Endothelial cell of umbilical vein (primary cell): ENCODE measurements at regions not wholly inside any gene's neighbourhood (a gene's known extent, or its start where the extent isn't known, plus 50 kb on each side); places are given as distances from the start of the nearest gene placed in this dataset.

ENCODE experiments used
- BruUV-seq: library from RNA; stranded (reverse); fragments of 400-500 nt; replicated peaks from 2 replicates; lab custom pipeline; 2021; lab: Mats Ljungman, UMichigan
- CTCF ChIA-PET: fragments of 300-600, 350-600 bp; sonication (Branson Sonifier 250); formaldehyde crosslinking; loops from one replicate; lab custom pipeline; 2021; ENCODE audit warnings: antibody characterized with exemption, inconsistent platforms; lab: Charles Lee
- POLR2A ChIA-PET: fragments of 300-600, 350-600 bp; sonication (Branson Sonifier 250); formaldehyde crosslinking; loops from one replicate; lab custom pipeline; 2021; ENCODE audit warnings: antibody characterized with exemption, inconsistent platforms; lab: Charles Lee
- DNase-seq: peaks from one replicate; pipeline ENCODE4 v3.0.0-alpha.2; 2011; ENCODE audit warnings: low read depth, low spot score
- FAIRE-seq: peaks from 2 replicates; lab custom pipeline; 2011; peaks lifted over from hg19 to GRCh38; lab: Jason Lieb, UNC
- H2AFZ ChIP-seq: 2 replicates; pipeline ENCODE4 v1.6.0; 2012; ENCODE audit warnings: low read depth, low read length, control low read depth, inconsistent platforms
- H3K27ac ChIP-seq: 2 replicates; pipeline ENCODE4 v1.5.1; 2011; ENCODE audit warnings: low read depth, mild to moderate bottlenecking, control low read depth, low read length, moderate library complexity; ENCODE audit not compliant: insufficient read depth
- H3K27me3 ChIP-seq, 2 experiments: 2 replicates each; pipeline versions ENCODE4 v1.6.0 to v1.6.1; 2011; ENCODE audit warnings: low read length in 2 of 2, mixed read lengths in 1 of 2; ENCODE audit not compliant: control insufficient read depth in 2 of 2, insufficient read depth in 2 of 2
- H3K36me3 ChIP-seq, 2 experiments: 2 replicates in 1 of 2; 3 replicates in 1 of 2; pipeline ENCODE4 v1.5.1; 2011; ENCODE audit warnings: low read length in 2 of 2, mild to moderate bottlenecking in 1 of 2, moderate library complexity in 1 of 2; ENCODE audit not compliant: control insufficient read depth in 2 of 2, insufficient read depth in 2 of 2; ENCODE audit errors: extremely low read depth in 1 of 2
- H3K4me1 ChIP-seq: 3 replicates; pipeline ENCODE4 v1.5.1; 2011; ENCODE audit warnings: mild to moderate bottlenecking, low read length; ENCODE audit not compliant: control insufficient read depth, insufficient read depth; ENCODE audit errors: extremely low read depth
- H3K4me2 ChIP-seq: 2 replicates; pipeline ENCODE4 v1.6.1; 2011; ENCODE audit warnings: low read length, control low read depth, mixed read lengths; ENCODE audit not compliant: insufficient read depth
- H3K4me3 ChIP-seq, 3 experiments: fragments of 200-600 bp in 1 of 3; sonication (generic), shearing (Covaris generic) in 1 of 3; replicated peaks in 1 of 3; 2 replicates each; pipeline ENCODE4 v1.5.1; 2011 to 2016; ENCODE audit warnings: control low read depth in 3 of 3, low read length in 3 of 3, mild to moderate bottlenecking in 2 of 3, inconsistent platforms in 1 of 3, low read depth in 1 of 3, moderate library complexity in 1 of 3; ENCODE audit not compliant: insufficient read depth in 1 of 3
- H3K79me2 ChIP-seq: 2 replicates; pipeline ENCODE4 v1.6.0; 2012; ENCODE audit warnings: low read length, inconsistent platforms; ENCODE audit not compliant: control insufficient read depth, insufficient read depth
- H3K9ac ChIP-seq: replicated peaks from 2 replicates; pipeline ENCODE3; 2011; ENCODE audit warnings: low read length, control low read depth; ENCODE audit not compliant: insufficient read depth; ENCODE audit errors: extremely low read depth
- H3K9me1 ChIP-seq: replicated peaks from 3 replicates; pipeline ENCODE4 v1.6.0; 2011; ENCODE audit warnings: mild to moderate bottlenecking, low read length; ENCODE audit not compliant: control insufficient read depth, insufficient read depth; ENCODE audit errors: extremely low read depth
- H3K9me3 ChIP-seq: replicated peaks from 2 replicates; pipeline ENCODE4 v1.5.1; 2012; ENCODE audit warnings: low read length, inconsistent platforms; ENCODE audit not compliant: control insufficient read depth, insufficient read depth
- H4K20me1 ChIP-seq: replicated peaks from 2 replicates; pipeline ENCODE3; 2011; ENCODE audit warnings: mild to moderate bottlenecking, low read length; ENCODE audit not compliant: control insufficient read depth, insufficient read depth; ENCODE audit errors: extremely low read depth
- CTCF ChIP-seq, 2 donors: IDR thresholded peaks; 1 replicate in 1 of 2; 2 replicates in 1 of 2; pipeline ENCODE4 v1.5.1; 2011; ENCODE audit warnings: low read length in 2 of 2, mild to moderate bottlenecking in 2 of 2, moderate library complexity in 2 of 2, control low read depth in 1 of 2, inconsistent platforms in 1 of 2, low read depth in 1 of 2; ENCODE audit not compliant: insufficient read depth in 1 of 2; ENCODE audit errors: extremely low read depth in 1 of 2
- EZH2 ChIP-seq: IDR thresholded peaks from 2 replicates; pipeline ENCODE4 v1.6.1; 2012; ENCODE audit warnings: borderline replicate concordance, low read depth, mild to moderate bottlenecking, moderate library complexity, low read length, inconsistent platforms; ENCODE audit not compliant: severe bottlenecking
- FOS ChIP-seq: IDR thresholded peaks from 2 replicates; pipeline ENCODE4 v1.6.1; 2011; ENCODE audit warnings: mild to moderate bottlenecking, low read length, moderate library complexity, borderline replicate concordance; ENCODE audit not compliant: insufficient read depth
- JUN ChIP-seq: IDR thresholded peaks from 2 replicates; pipeline ENCODE4 v1.6.1; 2011; ENCODE audit warnings: borderline replicate concordance, low read depth; ENCODE audit not compliant: insufficient read length, insufficient read depth
- MAX ChIP-seq: IDR thresholded peaks from 2 replicates; pipeline ENCODE4 v1.6.1; 2011; ENCODE audit not compliant: insufficient read depth, insufficient read length
- MYC ChIP-seq: IDR thresholded peaks from one replicate; pipeline ENCODE4 v1.6.1; 2011; ENCODE audit warnings: mild to moderate bottlenecking, low read depth, low read length
- POLR2AphosphoS5 ChIP-seq: IDR thresholded peaks from 2 replicates; pipeline ENCODE4 v1.6.1; 2012; ENCODE audit warnings: low read depth, mild to moderate bottlenecking, control low read depth, low read length, moderate library complexity; ENCODE audit not compliant: insufficient read depth
- dilution Hi-C: fragments of 300-500 bp; cut with MboI; formaldehyde crosslinking; loops from one replicate; pipeline ENCODE4 v1.15.0; 2019; ENCODE audit warnings: low sequenced_read_pairs; ENCODE audit not compliant: extremely low pct_ligation_motif_present
- intact Hi-C: fragments of 100-400 bp; cut with micrococcal nuclease; formaldehyde crosslinking; loops from one replicate; pipeline ENCODE4 v1.10.0; 2022

GRCh38 chr4:160091631-160092030, 988.8 kb downstream of the RAPGEF2 start:
- no peaks in the 10 kb centered on the region for H3K4me1 ChIP-seq
- H3K4me3 ChIP-seq, result no peak overlapping the region
- dilution Hi-C loops (no loop called here), intact Hi-C loops (no loop called here)
- H2AFZ ChIP-seq, result no peak overlapping the region
- H3K27ac ChIP-seq, result no peak overlapping the region
- FAIRE-seq, result no peak
- no peaks in the 10 kb centered on the region for H3K9me1 ChIP-seq
- H3K9ac ChIP-seq, result no peak overlapping the region
- no peaks in the 10 kb centered on the region for H3K27me3 ChIP-seq
- POLR2A ChIA-PET, result no interaction called here
- no peaks in the 10 kb centered on the region for H3K79me2 ChIP-seq
- no peak for TF ChIP-seq MYC
- TF ChIP-seq JUN, result no peak
- no peak for TF ChIP-seq CTCF (IDR thresholded peaks at IDR 0.05; ENCODE audit: extremely low read depth in 1 of 2, insufficient read depth in 1 of 2, low read depth in 1 of 2, low read length in 2 of 2)
- no peak for TF ChIP-seq EZH2
- no peak for TF ChIP-seq MAX
- TF ChIP-seq POLR2AphosphoS5, result no peak
- no peak for DNase-seq
- H3K4me2 ChIP-seq, result no peak overlapping the region
- peaks cover 5% of the 10 kb centered on the region for H3K9me3 ChIP-seq
- CTCF ChIA-PET, result no interaction called here
- H4K20me1 ChIP-seq, result no peaks in the 10 kb centered on the region
- BruUV-seq, result no TSS peak
- no peaks in the 10 kb centered on the region for H3K36me3 ChIP-seq

- no peaks in the 10 kb centered on the region for H3K9me1 ChIP-seq
- no peak overlapping the region for H3K9ac ChIP-seq
- ChIA-PET CTCF (no interaction called here), POLR2A (no interaction called here)
- FAIRE-seq (no peak), DNase-seq (no peak)
- H4K20me1 ChIP-seq, result no peaks in the 10 kb centered on the region
- dilution Hi-C loops (no loop called here), intact Hi-C loops (no loop called here)
- no TSS peak for BruUV-seq
- no peak overlapping the region for H3K4me3 ChIP-seq
- H3K4me1 ChIP-seq, result no peaks in the 10 kb centered on the region
- no peak overlapping the region for H3K4me2 ChIP-seq
- H3K27ac ChIP-seq, result no peak overlapping the region
- H2AFZ ChIP-seq, result no peak overlapping the region
- H3K79me2 ChIP-seq, result no peaks in the 10 kb centered on the region
- H3K27me3 ChIP-seq, result no peaks in the 10 kb centered on the region
- peaks cover 3% of the 10 kb centered on the region for H3K9me3 ChIP-seq
- no peaks in the 10 kb centered on the region for H3K36me3 ChIP-seq
- TF ChIP-seq POLR2AphosphoS5, result no peak
- no peak for TF ChIP-seq JUN
- TF ChIP-seq MYC, result no peak
- no peak for TF ChIP-seq EZH2
- TF ChIP-seq FOS, result no peak
Measured at GRCh38 chr4:160100316-160100715, 997.4 kb downstream of the RAPGEF2 start.
